Brain microvascular endothelial cell (primary cell): ENCODE measurements at regions not wholly inside any gene's neighbourhood (a gene's known extent, or its start where the extent isn't known, plus 50 kb on each side); places are given as distances from the start of the nearest gene placed in this dataset.

ENCODE experiments used
- DNase-seq: peaks from one replicate; pipeline ENCODE4 v3.0.0-alpha.2; 2020
- H3K27ac ChIP-seq: fragments of 250-450 bp; sonication (Bioruptor Pico); 2 replicates; pipeline ENCODE4 v1.5.1; 2020; ENCODE audit warnings: mild to moderate bottlenecking, moderate library complexity
- H3K27me3 ChIP-seq: fragments of 250-450 bp; sonication (Bioruptor Pico); replicated peaks from 2 replicates; pipeline ENCODE4 v1.5.1; 2020; ENCODE audit warnings: mild to moderate bottlenecking
- H3K36me3 ChIP-seq: fragments of 250-450 bp; sonication (Bioruptor Pico); replicated peaks from 2 replicates; pipeline ENCODE4 v1.5.1; 2020; ENCODE audit warnings: mild to moderate bottlenecking
- H3K4me3 ChIP-seq: 2 replicates; pipeline ENCODE4 v1.5.1; 2011; ENCODE audit warnings: low read depth, mild to moderate bottlenecking, control low read depth, low read length, moderate library complexity
- in situ Hi-C: cut with HindIII; loops from 2 replicates; pipeline ENCODE4 v1.10.0; 2017; ENCODE audit warnings: low sequenced_read_pairs, low pct_ligation_motif_present
- TF ChIP-seq, protein P1 (sequence below): IDR thresholded peaks from 2 replicates; pipeline ENCODE4 v1.5.1; 2011; ENCODE audit warnings: low read depth, mild to moderate bottlenecking, moderate library complexity, low read length, control low read depth, inconsistent platforms; ENCODE audit errors: missing control alignments

- H3K4me3 ChIP-seq = no peak overlapping the region
- no peaks in the 10 kb centered on the region for H3K27me3 ChIP-seq
- TF ChIP-seq, protein P1, sequence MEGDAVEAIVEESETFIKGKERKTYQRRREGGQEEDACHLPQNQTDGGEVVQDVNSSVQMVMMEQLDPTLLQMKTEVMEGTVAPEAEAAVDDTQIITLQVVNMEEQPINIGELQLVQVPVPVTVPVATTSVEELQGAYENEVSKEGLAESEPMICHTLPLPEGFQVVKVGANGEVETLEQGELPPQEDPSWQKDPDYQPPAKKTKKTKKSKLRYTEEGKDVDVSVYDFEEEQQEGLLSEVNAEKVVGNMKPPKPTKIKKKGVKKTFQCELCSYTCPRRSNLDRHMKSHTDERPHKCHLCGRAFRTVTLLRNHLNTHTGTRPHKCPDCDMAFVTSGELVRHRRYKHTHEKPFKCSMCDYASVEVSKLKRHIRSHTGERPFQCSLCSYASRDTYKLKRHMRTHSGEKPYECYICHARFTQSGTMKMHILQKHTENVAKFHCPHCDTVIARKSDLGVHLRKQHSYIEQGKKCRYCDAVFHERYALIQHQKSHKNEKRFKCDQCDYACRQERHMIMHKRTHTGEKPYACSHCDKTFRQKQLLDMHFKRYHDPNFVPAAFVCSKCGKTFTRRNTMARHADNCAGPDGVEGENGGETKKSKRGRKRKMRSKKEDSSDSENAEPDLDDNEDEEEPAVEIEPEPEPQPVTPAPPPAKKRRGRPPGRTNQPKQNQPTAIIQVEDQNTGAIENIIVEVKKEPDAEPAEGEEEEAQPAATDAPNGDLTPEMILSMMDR = no peak
- no peaks in the 10 kb centered on the region for H3K36me3 ChIP-seq
- in situ Hi-C loops = no loop called here
- no peak for DNase-seq
- H3K27ac ChIP-seq = no peak overlapping the region
These were observed 109.8 kb upstream of the DST start for GRCh38 chr6:56752534-56752933.

DNA sequence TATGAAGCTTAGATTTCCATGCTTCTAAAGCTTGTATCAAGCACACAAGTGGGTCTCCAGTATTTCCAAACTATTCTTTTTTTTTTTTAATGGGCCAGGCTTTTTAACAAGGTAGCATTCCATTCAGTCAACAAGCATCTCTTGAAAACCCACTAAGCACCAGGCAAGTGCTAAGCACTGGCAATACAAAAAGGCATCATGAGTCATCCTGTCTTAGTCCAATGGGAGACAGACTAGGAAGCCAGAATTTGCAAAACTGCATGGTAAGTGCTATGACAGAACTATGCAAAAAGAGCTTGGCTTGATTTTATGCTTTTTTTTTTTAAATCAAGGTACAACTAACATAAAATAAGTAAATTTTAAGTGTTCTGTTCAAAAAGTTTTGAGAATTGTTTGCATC is 109.3 kb upstream of the DST start:
- Histone ChIP-seq H3K27me3 (no peaks in the 10 kb centered on the region), H3K4me3 (no peak overlapping the region), H3K27ac (no peak overlapping the region), H3K36me3 (no peaks in the 10 kb centered on the region)
- TF ChIP-seq, protein P1 = no peak
- peak; percentile 48 for DNase-seq
- in situ Hi-C loops = no loop called here

- in situ Hi-C loops = no loop called here
- Histone ChIP-seq H3K27ac (no peak overlapping the region), H3K36me3 (no peaks in the 10 kb centered on the region), H3K4me3 (no peak overlapping the region), H3K27me3 (no peaks in the 10 kb centered on the region)
- TF ChIP-seq, protein P1 = no peak
- DNase-seq = no peak
These were observed 108.9 kb upstream of the DST start for GRCh38 chr6:56751604-56752003.

DNA sequence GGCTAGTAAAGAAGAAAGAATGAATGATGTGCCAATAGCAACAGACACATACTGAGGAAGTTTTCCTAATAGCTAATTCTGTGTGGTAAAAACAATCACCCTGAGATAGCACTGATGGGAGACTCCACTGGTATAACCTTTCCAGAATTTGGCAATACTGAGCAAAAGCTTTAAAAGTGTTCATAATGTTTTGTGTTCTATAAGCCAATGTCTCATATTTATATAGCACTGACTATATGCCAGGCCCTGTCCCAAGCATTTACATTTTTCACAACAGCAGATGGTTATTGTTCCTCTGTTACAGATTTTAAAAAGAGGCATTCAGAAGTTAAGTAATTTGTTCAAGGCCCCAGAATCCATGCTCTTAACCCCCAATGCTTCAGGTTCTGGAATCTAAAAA is 108.0 kb upstream of the DST start:
- in situ Hi-C loops = no loop called here

GRCh38 chr6:56749632-56750151 is 107.0 kb upstream of the DST start:
- peak; percentile 75 for DNase-seq
- Histone ChIP-seq H3K36me3 (no peaks in the 10 kb centered on the region), H3K27me3 (no peaks in the 10 kb centered on the region), H3K4me3 (no peak overlapping the region), H3K27ac (peak overlapping the region; percentile 46)
- TF ChIP-seq, protein P1 = no peak
- in situ Hi-C loops = no loop called here

More for the DNA sequence above, 108.0 kb upstream of the DST start:
- DNase-seq = no peak
- H3K27ac ChIP-seq = no peak overlapping the region
- H3K36me3 ChIP-seq = no peaks in the 10 kb centered on the region
- no peaks in the 10 kb centered on the region for H3K27me3 ChIP-seq
- H3K4me3 ChIP-seq = no peak overlapping the region
- TF ChIP-seq, protein P1 = no peak
